ENCODE measurements at regions not wholly inside any gene's neighbourhood (a gene's known extent, or its start where the extent isn't known, plus 50 kb on each side); places are given as distances from the start of the nearest gene placed in this dataset.

DNA sequence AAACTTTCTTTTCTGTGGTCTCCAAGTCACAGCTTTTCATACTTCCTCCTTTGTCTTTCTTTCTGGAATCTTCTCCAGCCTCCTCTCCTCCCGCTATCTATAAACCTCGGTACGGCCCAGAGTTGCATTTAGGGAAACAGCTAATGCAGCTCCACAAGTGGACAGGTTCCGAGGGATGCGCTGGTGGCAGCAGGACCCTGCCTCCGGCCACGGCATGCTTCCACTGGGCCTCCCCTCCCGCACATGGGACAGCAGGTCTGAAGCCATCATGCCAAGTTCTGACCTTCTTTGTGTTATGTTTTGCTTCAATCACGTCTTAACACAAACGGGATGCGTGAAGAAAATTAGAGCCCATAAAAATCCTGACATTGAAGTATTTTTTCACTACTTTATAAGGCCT, 136.9 kb downstream of the IRX2 start:
- TF ChIP-seq, protein P1, sequence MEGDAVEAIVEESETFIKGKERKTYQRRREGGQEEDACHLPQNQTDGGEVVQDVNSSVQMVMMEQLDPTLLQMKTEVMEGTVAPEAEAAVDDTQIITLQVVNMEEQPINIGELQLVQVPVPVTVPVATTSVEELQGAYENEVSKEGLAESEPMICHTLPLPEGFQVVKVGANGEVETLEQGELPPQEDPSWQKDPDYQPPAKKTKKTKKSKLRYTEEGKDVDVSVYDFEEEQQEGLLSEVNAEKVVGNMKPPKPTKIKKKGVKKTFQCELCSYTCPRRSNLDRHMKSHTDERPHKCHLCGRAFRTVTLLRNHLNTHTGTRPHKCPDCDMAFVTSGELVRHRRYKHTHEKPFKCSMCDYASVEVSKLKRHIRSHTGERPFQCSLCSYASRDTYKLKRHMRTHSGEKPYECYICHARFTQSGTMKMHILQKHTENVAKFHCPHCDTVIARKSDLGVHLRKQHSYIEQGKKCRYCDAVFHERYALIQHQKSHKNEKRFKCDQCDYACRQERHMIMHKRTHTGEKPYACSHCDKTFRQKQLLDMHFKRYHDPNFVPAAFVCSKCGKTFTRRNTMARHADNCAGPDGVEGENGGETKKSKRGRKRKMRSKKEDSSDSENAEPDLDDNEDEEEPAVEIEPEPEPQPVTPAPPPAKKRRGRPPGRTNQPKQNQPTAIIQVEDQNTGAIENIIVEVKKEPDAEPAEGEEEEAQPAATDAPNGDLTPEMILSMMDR (IDR thresholded peaks at IDR 0.05): no peak
- no peak for TF ChIP-seq ZFX (IDR thresholded peaks at IDR 0.05; ENCODE audit: borderline replicate concordance)
